Activated T-helper 17 cell treated with anti-CD3 and anti-CD28 coated beads, Interleukin-2, amount 50 U/mL, for 72 hours (primary cell): ENCODE measurements at regions not wholly inside any gene's neighbourhood (a gene's known extent, or its start where the extent isn't known, plus 50 kb on each side); places are given as distances from the start of the nearest gene placed in this dataset.

Source experiments
- ATAC-seq: fragments of 150-1000 bp; cut with Tn5 transposase; replicated peaks from 2 replicates; pipeline ENCODE4 v1.10.0; 2021; ENCODE audit warnings: mild to moderate bottlenecking, moderate library complexity
- H3K27ac Mint-ChIP-seq: one replicate; pipeline ENCODE4 v1.8.0; 2022; ENCODE audit warnings: mixed read lengths
- H3K27me3 Mint-ChIP-seq: one replicate; pipeline ENCODE4 v1.8.0; 2022; ENCODE audit warnings: mixed read lengths
- H3K36me3 Mint-ChIP-seq: one replicate; pipeline ENCODE4 v1.8.0; 2022; ENCODE audit warnings: low read depth, mild to moderate bottlenecking, mixed read lengths
- H3K4me1 Mint-ChIP-seq: one replicate; pipeline ENCODE4 v1.8.0; 2022; ENCODE audit warnings: mixed read lengths
- H3K4me3 Mint-ChIP-seq: one replicate; pipeline ENCODE4 v1.8.0; 2022; ENCODE audit warnings: mild to moderate bottlenecking, mixed read lengths
- H3K9me3 Mint-ChIP-seq: one replicate; pipeline ENCODE4 v1.8.0; 2022; ENCODE audit warnings: mixed read lengths

GRCh38 chr5:147154809-147155208 is 80.0 kb upstream of the STK32A start:
- Mint-ChIP-seq H3K36me3 (no peaks in the 10 kb centered on the region), H3K9me3 (no peaks in the 10 kb centered on the region), H3K4me1 (no peaks in the 10 kb centered on the region), H3K27me3 (peaks cover 8% of the 10 kb centered on the region), H3K4me3 (no peak overlapping the region), H3K27ac (no peak overlapping the region)
- ATAC-seq, result no peak

- Mint-ChIP-seq H3K4me1 (no peaks in the 10 kb centered on the region), H3K27ac (no peak overlapping the region), H3K9me3 (no peaks in the 10 kb centered on the region), H3K4me3 (no peak overlapping the region), H3K27me3 (peaks cover 8% of the 10 kb centered on the region), H3K36me3 (no peaks in the 10 kb centered on the region)
- ATAC-seq, result no peak
These were observed 78.8 kb upstream of the STK32A start for GRCh38 chr5:147156012-147156411.

- Mint-ChIP-seq H3K36me3 (no peaks in the 10 kb centered on the region), H3K27ac (no peak overlapping the region), H3K27me3 (no peaks in the 10 kb centered on the region), H3K9me3 (no peaks in the 10 kb centered on the region), H3K4me3 (no peak overlapping the region), H3K4me1 (no peaks in the 10 kb centered on the region)
- ATAC-seq, result no peak
These were observed 73.7 kb upstream of the STK32A start for GRCh38 chr5:147160902-147161700.

GRCh38 chr5:147162740-147163139 is 72.1 kb upstream of the STK32A start:
- no peaks in the 10 kb centered on the region for H3K36me3 Mint-ChIP-seq
- H3K27ac Mint-ChIP-seq, result no peak overlapping the region
- H3K4me1 Mint-ChIP-seq, result no peaks in the 10 kb centered on the region
- H3K4me3 Mint-ChIP-seq, result no peak overlapping the region
- no peaks in the 10 kb centered on the region for H3K27me3 Mint-ChIP-seq
- ATAC-seq, result no peak
- no peaks in the 10 kb centered on the region for H3K9me3 Mint-ChIP-seq

- Mint-ChIP-seq H3K27ac (no peak overlapping the region), H3K4me3 (no peak overlapping the region), H3K27me3 (no peaks in the 10 kb centered on the region), H3K4me1 (peaks cover 5% of the 10 kb centered on the region), H3K9me3 (no peaks in the 10 kb centered on the region), H3K36me3 (no peaks in the 10 kb centered on the region)
- ATAC-seq, result no peak
These were observed 67.3 kb upstream of the STK32A start for GRCh38 chr5:147167529-147167928.

- Mint-ChIP-seq H3K27me3 (no peaks in the 10 kb centered on the region), H3K4me1 (peaks cover 5% of the 10 kb centered on the region), H3K4me3 (no peak overlapping the region), H3K27ac (no peak overlapping the region), H3K9me3 (no peaks in the 10 kb centered on the region), H3K36me3 (no peaks in the 10 kb centered on the region)
- no peak for ATAC-seq
These were observed 66.1 kb upstream of the STK32A start for GRCh38 chr5:147168578-147169327.

- Mint-ChIP-seq H3K4me3 (no peak overlapping the region), H3K27ac (peak overlapping the region; percentile 52), H3K27me3 (no peaks in the 10 kb centered on the region), H3K9me3 (no peaks in the 10 kb centered on the region), H3K36me3 (no peaks in the 10 kb centered on the region), H3K4me1 (peaks cover 5% of the 10 kb centered on the region)
- ATAC-seq, result peak; percentile 49
These were observed 65.4 kb upstream of the STK32A start for GRCh38 chr5:147169399-147169798.

GRCh38 chr5:147169901-147170300 is 64.9 kb upstream of the STK32A start:
- H3K36me3 Mint-ChIP-seq, result no peaks in the 10 kb centered on the region
- peaks cover 5% of the 10 kb centered on the region for H3K4me1 Mint-ChIP-seq
- H3K4me3 Mint-ChIP-seq, result no peak overlapping the region
- H3K27me3 Mint-ChIP-seq, result no peaks in the 10 kb centered on the region
- H3K27ac Mint-ChIP-seq, result no peak overlapping the region
- H3K9me3 Mint-ChIP-seq, result no peaks in the 10 kb centered on the region
- ATAC-seq, result no peak

GRCh38 chr5:147170603-147171002 is 64.2 kb upstream of the STK32A start:
- no peak overlapping the region for H3K27ac Mint-ChIP-seq
- H3K36me3 Mint-ChIP-seq, result no peaks in the 10 kb centered on the region
- H3K4me3 Mint-ChIP-seq, result no peak overlapping the region
- peak; percentile 52 for ATAC-seq
- no peaks in the 10 kb centered on the region for H3K27me3 Mint-ChIP-seq
- H3K9me3 Mint-ChIP-seq, result no peaks in the 10 kb centered on the region
- peaks cover 5% of the 10 kb centered on the region for H3K4me1 Mint-ChIP-seq

GRCh38 chr5:147174671-147175265 is 60.1 kb upstream of the STK32A start:
- Mint-ChIP-seq H3K27ac (no peak overlapping the region), H3K4me3 (no peak overlapping the region), H3K27me3 (peaks cover 3% of the 10 kb centered on the region), H3K4me1 (peaks cover 5% of the 10 kb centered on the region), H3K9me3 (no peaks in the 10 kb centered on the region), H3K36me3 (no peaks in the 10 kb centered on the region)
- ATAC-seq, result no peak

GRCh38 chr5:147175516-147176097 is 59.2 kb upstream of the STK32A start:
- Mint-ChIP-seq H3K36me3 (no peaks in the 10 kb centered on the region), H3K27me3 (peaks cover 3% of the 10 kb centered on the region), H3K27ac (no peak overlapping the region), H3K9me3 (no peaks in the 10 kb centered on the region), H3K4me1 (peaks cover 3% of the 10 kb centered on the region), H3K4me3 (no peak overlapping the region)
- no peak for ATAC-seq

GRCh38 chr5:147176422-147176821 is 58.4 kb upstream of the STK32A start:
- no peak overlapping the region for H3K27ac Mint-ChIP-seq
- H3K27me3 Mint-ChIP-seq, result peaks cover 3% of the 10 kb centered on the region
- no peaks in the 10 kb centered on the region for H3K36me3 Mint-ChIP-seq
- no peaks in the 10 kb centered on the region for H3K9me3 Mint-ChIP-seq
- no peaks in the 10 kb centered on the region for H3K4me1 Mint-ChIP-seq
- no peak overlapping the region for H3K4me3 Mint-ChIP-seq
- ATAC-seq, result no peak

GRCh38 chr5:147177125-147177840 is 57.5 kb upstream of the STK32A start:
- peaks cover 3% of the 10 kb centered on the region for H3K27me3 Mint-ChIP-seq
- no peak overlapping the region for H3K4me3 Mint-ChIP-seq
- ATAC-seq, result no peak
- H3K4me1 Mint-ChIP-seq, result no peaks in the 10 kb centered on the region
- H3K9me3 Mint-ChIP-seq, result no peaks in the 10 kb centered on the region
- no peak overlapping the region for H3K27ac Mint-ChIP-seq
- H3K36me3 Mint-ChIP-seq, result no peaks in the 10 kb centered on the region

GRCh38 chr5:147179562-147180147 is 55.2 kb upstream of the STK32A start:
- no peak overlapping the region for H3K4me3 Mint-ChIP-seq

More at GRCh38 chr5:147179562-147180147, 55.2 kb upstream of the STK32A start:
- H3K36me3 Mint-ChIP-seq, result no peaks in the 10 kb centered on the region
- H3K27me3 Mint-ChIP-seq, result peaks cover 3% of the 10 kb centered on the region
- H3K4me1 Mint-ChIP-seq, result no peaks in the 10 kb centered on the region
- no peak for ATAC-seq
- no peak overlapping the region for H3K27ac Mint-ChIP-seq
- H3K9me3 Mint-ChIP-seq, result no peaks in the 10 kb centered on the region
